ENCODE measurements at regions not wholly inside any gene's neighbourhood (a gene's known extent, or its start where the extent isn't known, plus 50 kb on each side); places are given as distances from the start of the nearest gene placed in this dataset.
"Not testable (repeated sequence)": the region's sequence is repeated elsewhere in the genome, so short reads cannot be mapped to it uniquely, and the experiment has no call there.

DNA sequence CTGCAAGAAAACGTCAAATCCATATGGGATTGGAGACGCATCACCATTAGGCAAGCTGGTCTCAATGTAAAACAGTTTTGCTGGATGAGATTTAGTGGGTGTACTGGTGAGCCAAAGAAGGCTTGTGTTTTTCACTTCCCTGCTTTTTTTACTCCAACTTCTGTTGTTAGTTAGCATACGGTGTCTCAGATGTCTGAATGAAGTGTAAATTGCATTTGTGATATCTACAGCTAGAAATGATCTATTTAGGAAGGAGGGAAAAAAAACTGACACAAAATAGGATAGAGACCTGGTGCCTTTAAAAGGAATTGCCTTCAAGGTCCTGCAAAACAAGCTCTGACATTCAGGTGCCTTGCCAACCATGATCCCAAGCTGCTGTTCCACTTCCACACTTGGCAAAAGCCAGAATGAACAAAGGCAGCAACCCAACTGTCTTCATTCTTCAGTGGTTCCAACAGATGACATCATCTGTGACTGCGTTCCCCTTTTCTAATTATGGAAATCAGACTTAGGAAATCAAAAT lies 104.2 kb upstream of the RAI14 start:
- H3K4me3 ChIP-seq (ENCODE audit: low read depth, low read length): no peak overlapping the region

DNA sequence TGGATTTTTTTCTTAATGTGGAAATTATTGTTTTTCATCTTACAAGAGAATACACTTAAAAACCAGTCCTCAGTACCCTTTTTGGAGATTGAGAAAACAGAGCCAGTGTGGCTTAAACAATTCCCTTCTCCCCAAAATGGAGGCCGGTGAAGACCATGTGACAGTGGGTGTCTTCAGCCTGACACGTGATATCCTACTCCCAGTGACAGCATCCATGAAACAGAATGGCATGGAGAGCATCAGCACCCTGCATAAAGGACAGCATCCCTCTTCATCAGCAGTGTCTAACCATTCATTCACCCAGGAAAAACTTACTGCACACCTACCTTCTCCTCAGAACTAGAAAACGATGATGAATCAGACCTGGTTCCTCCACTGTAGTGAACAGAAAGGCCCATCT lies 103.4 kb upstream of the RAI14 start:
- no peak overlapping the region for H3K4me3 ChIP-seq (ENCODE audit: low read depth, low read length)

DNA sequence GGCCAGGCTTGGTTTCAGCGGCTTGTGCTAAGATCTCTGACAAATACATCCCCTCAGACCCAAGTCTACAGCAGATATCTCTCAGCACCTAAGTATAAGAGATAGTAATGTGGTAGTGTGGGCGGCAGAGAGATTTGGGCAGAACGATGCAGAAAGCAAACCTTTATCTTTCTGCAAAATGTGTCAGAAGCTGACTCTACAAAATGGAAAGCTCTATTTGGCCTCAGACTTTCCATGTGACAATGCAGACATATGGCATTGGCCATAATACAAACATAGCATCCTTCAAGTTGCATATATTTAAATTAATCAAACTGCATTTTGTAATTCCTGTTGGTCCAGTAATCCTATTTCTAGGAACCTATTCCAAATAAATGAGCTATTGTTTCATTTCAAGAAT lies 102.5 kb upstream of the RAI14 start:
- H3K4me3 ChIP-seq (ENCODE audit: low read depth, low read length): no peak overlapping the region

DNA sequence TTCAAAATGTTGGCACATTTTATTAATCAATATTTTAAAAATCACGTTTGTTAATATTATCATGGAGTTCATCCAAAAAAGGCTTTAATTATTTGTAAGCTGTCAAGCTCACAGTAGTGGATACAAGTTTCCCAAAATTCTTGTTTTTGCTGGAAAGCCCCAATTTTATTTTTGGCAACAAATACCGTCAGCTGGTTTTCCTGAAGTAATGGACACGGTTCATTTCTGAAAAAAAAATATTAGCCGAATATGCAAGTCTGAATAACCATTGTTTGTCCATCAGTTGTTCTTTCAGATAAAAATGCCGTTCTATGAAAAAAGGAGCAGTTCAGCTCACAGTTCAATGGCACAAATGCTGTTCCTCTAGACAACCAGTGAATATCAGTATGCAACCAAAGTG lies 101.5 kb upstream of the RAI14 start:
- no peak overlapping the region for H3K4me3 ChIP-seq (ENCODE audit: low read depth, low read length)

DNA sequence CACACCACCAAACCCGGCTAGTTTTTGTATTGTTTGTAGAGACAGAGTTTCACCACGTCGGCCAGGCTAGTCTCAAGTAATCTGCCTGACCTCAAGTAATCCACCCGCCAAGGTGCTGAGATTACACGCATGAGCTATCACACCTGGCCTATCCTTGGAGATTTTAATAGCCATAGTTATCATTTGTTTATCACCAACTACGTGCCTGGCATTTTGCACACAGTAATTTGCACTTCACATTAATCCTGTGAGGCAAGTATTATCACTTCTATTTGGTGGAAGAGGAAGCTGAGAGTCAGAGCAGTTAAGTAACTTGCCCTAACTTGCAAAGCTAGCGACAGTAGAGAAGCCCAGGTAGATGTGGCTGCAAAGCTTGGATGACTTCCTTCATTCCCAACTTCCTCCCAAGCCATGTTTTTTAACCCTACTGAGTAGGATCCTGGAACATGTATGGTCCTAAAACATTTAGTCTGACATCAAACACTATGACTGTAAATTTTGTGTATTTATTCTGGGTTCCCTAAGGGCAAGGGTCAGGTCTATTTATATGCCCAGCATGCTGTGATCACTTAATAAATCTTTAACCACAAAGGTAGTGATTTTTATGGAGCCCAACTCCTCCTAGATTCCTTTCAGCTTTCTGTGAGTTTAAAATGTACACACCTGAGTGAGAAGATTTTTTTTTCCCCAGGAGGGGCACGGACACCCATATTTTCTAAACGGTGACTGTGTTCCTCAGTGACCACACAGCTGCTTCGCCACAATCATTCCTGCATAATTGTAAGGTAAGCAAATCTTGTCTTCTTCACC lies 100.2 kb upstream of the RAI14 start:
- H3K4me3 ChIP-seq (ENCODE audit: low read depth, low read length): no peak overlapping the region

DNA sequence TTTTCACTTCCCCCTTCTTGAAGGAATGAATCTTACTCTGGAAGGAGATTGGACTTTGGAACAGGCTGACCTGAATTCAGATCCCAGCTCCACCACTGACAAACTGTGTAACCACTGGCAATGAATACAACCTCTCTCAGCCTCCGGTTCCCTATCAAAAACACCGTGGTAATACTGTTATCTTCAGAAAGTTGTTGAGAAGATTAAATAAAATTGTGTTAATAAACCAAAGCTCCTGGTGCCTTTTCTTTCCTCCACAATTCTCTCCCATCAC lies 99.7 kb upstream of the RAI14 start:
- H3K4me3 ChIP-seq (ENCODE audit: low read depth, low read length): no peak overlapping the region

DNA sequence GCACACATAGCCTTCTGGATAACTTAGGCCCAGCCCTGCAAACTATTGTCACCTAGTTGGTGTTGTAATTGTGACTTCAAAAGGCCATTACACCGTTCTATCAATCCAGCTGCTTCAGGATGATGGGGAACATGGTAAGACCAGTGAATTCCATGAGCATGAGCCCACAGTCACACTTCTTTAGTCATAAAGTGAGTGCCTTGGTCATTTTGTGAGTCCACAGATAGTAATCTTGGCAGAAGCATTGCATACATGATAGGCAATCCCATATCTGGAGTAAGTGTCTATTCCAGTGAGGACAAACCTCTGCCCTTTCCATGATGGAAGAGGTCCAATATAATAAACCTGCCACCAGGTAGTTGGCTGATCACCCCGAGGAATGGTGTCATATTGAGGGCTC lies 94.5 kb upstream of the RAI14 start:
- H3K4me3 ChIP-seq (ENCODE audit: low read depth, low read length): not testable (repeated sequence)

DNA sequence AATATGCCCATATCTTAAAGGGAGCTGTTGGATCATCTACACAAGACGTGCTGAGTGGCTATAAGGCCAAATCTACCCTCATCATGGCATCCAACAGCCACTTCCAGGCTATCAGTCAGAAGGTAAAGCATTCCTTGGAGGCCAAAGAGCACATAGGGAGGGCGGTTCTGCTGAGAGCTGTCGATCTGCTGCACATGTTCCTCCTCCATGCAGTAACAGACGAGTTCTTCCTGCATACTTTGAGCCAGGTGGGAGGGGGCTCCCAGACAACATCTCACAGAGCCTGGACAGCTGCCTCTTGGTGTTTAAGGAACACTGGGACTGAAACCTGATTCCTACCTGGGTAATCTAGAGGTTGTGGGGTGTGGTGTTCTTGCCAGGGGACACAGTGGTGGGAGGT lies 93.3 kb upstream of the RAI14 start:
- H3K4me3 ChIP-seq (ENCODE audit: low read depth, low read length): no peak overlapping the region

DNA sequence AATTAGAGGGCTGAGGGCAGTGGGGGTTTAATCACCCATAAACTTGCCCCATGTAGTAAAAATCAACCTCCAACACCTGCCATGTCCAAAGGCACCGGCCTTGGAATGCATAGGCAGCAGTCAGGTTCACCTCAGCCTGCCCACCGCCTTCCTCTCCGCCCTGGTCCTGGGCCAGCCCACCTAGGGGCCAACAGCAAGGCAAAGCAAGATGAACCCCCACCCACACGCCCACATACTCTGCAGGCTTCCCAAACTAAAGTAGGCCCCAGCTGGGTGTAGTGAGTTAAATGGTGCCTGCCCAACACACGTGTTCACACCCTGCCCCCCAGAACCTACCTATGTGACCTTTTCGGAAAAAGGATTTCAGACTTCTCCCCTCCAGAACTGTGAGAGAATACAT lies 92.9 kb upstream of the RAI14 start:
- H3K4me3 ChIP-seq (ENCODE audit: low read depth, low read length): no peak overlapping the region

DNA sequence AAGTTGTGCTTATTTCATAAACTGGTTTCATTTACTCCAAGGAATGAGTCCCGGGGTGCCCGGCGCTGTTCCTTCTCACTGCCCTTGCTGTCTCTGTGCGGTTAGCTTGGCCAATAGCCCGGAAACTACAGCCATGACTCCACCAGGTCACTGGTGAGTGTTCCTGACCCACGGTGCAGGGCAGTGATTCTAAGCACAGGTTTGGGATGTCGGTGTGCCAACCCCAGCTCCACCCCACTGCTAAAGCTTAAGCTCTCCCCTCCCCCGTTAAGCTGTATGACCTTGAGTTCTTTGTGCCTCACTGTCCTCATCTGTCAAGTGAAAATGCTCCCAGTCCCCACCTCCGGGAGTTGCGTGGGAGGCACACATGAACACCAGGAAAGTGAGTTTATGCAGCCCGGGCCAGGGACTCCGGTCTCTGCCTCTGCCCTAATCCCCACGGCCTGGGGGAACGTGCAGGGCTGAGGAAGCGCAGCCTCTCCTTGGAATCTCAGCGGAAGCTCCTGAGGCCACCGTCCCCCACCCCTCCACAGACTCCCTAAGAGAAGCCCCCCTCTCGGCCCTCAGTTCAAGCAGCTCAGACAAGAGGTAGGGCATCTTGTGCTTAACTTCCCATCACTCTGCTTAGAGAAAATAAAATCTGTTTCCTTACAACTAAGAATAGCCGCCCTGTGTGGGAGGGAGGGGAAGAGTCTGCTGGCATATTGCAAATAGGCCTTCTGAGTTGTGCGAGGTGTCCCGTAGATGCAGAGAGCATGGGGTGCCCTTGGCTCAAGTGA lies 92.0 kb upstream of the RAI14 start:
- no peak overlapping the region for H3K4me3 ChIP-seq (ENCODE audit: low read depth, low read length)

DNA sequence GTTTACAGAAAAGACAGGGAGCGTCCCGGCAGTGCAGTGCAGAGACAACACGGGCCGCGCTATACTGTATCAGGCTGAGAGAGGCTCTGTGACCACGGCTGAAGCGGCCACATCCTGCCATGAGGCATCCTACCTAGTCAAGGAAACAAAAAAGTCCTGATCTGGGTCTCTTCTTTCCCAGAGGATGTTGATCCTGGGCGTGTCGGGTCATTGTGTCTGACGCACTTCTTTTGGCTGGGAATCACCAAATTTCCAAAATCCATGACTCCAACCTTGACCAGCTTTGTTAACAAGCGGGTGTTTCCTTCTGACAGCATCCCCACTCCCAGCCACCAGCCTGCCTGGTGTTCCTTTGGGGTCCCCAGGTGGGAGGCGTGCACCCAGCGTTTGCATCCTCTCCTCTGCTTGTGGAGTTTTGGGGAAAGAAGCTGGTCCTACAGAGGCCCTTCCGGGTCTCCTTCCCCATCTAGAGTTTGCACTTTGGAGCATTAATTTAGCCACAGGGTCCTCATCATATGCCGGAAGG lies 91.4 kb upstream of the RAI14 start:
- no peak overlapping the region for H3K4me3 ChIP-seq (ENCODE audit: low read depth, low read length)

DNA sequence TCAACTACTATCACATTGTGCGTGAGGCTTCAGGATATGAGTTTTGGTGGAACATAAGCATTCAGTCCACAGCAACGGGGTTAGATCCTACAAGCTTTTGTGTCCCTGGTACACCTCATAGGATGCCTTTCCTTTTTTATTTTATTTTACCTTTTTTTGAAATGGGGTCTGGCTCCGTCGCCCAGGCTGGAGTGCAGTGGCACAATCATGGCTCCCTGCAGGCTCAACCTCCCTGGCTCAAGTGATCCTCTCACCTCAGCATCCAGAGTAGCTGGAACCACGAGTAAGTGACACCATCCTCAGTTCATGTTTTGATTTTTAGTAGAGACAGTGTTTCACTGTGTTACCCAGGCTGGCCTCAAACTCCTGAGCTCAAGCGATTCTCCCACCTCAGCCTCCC lies 86.0 kb upstream of the RAI14 start:
- H3K4me3 ChIP-seq (ENCODE audit: low read depth, low read length): no peak overlapping the region

DNA sequence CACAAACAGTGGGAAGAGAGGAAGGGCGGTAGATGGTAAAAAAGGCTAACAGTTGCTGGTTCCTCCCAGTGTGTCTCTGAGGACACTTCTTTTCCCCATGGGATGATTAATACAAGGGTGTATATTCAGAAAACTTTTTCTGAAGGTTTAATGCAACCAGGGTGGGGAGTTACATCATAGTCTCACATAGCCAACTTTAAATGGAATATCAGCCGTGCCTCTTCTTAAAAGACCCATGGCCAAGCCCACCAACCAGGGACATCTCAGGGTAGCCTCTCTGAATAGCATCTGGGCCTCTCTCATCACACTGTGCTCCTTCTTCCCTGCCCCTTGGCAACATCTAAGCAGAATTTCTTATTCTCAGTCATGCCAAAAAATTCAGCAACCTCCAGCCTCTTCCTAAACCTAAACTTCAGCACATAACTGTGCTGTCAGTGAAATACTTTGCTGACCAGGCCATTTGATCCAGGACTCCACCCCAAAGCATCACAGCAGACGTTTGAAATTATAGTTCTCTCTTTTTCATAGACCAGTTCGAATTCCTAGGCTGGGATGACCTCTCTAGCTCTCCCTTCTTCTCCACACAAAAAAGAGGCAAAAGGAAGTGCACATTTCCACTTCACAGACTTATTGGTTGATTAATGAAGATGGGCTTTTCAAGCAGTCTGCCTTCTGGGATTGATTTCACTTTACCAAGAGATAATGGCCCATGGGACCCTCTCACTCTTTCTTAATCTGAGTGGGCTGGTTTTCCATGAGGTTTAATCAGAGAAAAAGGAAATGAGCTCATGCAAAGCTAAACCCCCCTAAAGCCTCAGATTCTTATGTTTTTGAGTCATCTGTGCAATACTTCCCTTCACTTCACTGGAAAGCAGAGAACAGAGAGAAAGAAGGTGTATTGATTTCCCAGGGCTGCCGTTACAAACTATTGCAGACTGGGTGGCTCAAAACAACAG lies 85.1 kb upstream of the RAI14 start:
- H3K4me3 ChIP-seq (ENCODE audit: low read depth, low read length): no peak overlapping the region

DNA sequence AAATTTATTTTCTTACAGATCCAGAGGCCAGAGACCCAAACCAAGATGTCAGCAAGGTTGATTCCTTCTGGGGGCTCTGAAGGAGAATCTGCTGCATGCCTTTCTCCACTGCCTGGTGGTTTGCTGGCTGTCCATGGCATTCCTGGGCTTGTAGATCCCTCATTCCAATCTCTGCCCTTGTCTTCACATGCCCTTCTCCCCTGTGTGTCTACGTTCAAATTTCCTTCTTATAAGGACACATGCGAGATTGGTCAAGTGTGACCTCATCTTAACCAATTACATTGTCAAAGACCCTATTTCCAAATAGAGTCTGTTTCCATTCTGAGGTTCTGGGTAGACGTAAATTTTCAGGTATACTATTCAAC lies 84.5 kb upstream of the RAI14 start:
- no peak overlapping the region for H3K4me3 ChIP-seq (ENCODE audit: low read depth, low read length)

DNA sequence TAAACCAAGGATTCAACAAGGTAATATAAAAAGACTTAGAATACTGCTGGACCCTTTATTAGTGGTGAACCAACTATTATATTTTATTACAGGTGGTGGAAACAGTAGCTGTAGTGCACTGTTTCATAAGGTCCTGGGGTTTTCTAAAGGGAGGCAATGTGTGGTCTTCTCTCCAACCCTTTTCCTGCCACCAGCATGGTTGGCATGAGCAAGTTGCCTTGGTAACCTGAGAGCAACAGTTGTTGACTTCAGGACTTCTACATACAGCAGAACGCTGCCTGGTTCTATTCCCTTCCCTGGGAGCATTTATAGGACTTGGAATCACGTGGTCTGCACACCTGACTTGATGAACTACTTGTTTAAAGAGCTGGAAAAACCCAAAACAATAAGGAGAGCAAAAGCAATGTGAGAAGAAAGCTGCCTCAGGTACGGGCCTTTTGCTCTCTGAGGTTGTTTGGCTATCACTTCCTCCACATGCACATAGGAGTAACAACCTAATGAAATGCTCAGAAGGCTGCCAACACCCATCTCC lies 81.1 kb upstream of the RAI14 start:
- H3K4me3 ChIP-seq (ENCODE audit: low read depth, low read length): no peak overlapping the region

DNA sequence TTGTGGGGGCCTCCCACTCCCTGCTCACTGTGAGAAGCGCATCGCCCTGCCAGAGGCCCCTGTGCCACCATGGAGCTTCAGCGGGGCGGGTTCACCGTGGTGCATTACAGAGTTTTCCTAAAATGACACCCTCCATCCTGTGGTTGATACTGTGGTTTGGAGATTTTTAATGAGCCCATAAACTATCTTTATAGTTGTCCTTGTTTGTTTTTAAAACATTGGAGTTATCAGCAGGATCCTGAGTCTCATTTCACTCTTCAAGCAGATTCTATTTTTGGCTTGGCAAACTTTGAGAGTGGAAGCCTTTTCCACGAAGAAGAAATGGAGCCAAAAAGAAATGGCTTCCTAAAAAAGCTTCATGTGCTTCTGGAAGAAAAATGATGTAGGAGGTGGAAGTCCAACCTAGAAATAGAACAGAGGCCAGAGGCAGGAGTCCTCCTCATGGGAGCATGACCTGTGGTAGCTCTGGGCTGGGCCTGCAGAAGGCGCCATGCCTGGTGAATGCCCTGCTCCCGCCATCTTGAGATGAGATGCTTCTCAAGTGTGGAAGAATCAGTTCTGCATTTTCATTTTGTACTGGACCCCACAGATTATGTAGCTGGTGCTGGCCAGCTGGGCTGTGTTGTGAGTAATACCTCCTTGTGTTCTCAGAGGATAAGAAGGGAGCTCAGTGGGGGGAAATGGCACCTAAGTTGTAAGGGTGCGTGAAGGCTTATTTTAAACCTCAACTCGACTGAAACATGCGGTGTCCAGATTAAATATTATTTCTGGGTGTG lies 79.0 kb upstream of the RAI14 start:
- H3K4me3 ChIP-seq (ENCODE audit: low read depth, low read length): no peak overlapping the region

DNA sequence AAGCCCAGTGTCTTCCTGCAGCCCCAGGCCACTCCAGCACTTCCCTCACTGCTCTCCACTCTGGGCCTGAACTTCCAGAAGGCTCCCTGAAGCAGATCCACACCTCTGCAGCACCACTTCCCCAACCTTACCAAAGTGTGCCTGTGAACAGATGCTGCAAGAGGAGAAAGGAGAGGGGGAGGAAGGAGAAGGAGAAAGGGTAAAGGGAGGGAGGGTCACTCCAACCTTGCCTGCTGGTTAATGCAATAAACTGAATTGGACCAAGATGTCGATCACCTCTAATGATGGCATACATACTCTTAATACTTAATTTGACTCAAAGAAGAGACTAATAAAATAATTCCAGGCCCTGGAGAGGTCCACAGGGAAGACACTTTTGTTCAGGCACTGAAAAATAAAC lies 77.2 kb upstream of the RAI14 start:
- H3K4me3 ChIP-seq (ENCODE audit: low read depth, low read length): no peak overlapping the region

DNA sequence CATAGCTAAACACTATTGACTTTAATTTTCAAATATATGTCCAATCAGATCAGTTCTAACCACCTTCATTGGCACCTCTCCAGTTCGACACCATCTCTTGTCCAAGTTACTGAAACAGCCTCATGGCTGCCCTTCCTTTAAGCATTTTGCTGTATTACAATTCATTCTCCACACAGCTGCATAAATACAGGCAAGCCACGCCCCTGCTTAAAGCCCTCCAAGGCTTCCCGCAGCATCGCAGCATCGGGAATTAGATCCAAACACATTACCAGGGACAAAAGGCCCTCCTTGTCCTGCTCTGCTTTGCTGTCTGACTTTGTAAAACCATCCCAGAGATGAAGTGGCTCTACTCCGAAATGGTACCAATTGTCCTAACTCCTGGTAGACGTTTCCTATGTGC lies 75.1 kb upstream of the RAI14 start:
- H3K4me3 ChIP-seq (ENCODE audit: low read depth, low read length): no peak overlapping the region

DNA sequence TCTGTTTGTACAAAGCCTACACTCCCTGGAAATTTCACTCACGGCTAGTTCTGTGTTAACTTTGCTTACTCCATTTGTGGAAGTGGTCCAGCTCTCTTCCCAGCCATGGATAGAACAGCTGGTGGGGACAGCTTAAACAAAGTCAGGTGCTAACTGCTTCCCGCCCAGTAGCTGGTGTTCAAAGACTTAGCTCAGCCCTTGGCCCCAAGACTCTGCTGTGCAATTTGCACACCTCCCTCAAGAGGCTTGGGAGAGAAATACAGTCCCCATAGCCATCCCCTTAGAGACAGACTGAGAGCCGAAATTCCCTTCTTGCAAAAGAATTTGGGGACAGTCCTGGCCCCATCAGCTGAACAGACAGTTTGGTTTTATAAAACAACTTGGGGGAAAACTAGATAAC lies 73.8 kb upstream of the RAI14 start:
- H3K4me3 ChIP-seq (ENCODE audit: low read depth, low read length): no peak overlapping the region

DNA sequence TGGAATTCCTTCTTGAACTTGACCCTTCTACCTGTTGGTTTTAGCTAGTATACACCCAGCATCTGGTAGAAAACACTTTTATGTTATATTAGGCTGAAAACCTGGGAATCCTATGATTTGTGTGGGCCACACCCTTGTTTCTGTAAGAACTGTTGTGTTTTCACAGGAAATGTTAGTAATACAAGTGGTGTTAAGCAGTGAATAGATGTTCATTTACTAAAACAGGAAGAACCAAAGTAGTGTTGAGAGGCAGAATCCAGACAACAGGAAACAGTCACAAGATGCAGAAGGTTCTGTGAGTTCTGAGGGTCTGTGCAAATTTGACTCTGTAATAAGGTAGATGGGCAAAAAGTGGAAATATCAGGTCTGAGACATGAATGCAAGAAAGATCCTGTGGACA lies 73.0 kb upstream of the RAI14 start:
- no peak overlapping the region for H3K4me3 ChIP-seq (ENCODE audit: low read depth, low read length)
